HG02852 (cell line): ENCODE measurements at regions not wholly inside any gene's neighbourhood (a gene's known extent, or its start where the extent isn't known, plus 50 kb on each side); places are given as distances from the start of the nearest gene placed in this dataset.
"Not testable (repeated sequence)": the region's sequence is repeated elsewhere in the genome, so short reads cannot be mapped to it uniquely, and the experiment has no call there.

Experiments used
- ATAC-seq: cut with Tn5 transposase; IDR thresholded peaks from one replicate; pipeline ENCODE4 v1.9.1; 2021; ENCODE audit warnings: mild to moderate bottlenecking, moderate library complexity; ENCODE audit not compliant: unreplicated experiment

GRCh38 chr13:54660277-54660676, 1631.7 kb downstream of the OLFM4 start:
- no peak for ATAC-seq

- ATAC-seq: no peak
Observed at GRCh38 chr13:54676526-54677113, 1648.0 kb downstream of the OLFM4 start.

GRCh38 chr13:54682184-54682583, 1653.6 kb downstream of the OLFM4 start:
- ATAC-seq: no peak

GRCh38 chr13:54687173-54687572, 1658.6 kb downstream of the OLFM4 start:
- no peak for ATAC-seq

- no peak for ATAC-seq
Observed at GRCh38 chr13:54699831-54700230, 1671.2 kb downstream of the OLFM4 start.

- ATAC-seq: no peak
Observed at GRCh38 chr13:54705738-54706137, 1677.1 kb downstream of the OLFM4 start.

- no peak for ATAC-seq
Observed at GRCh38 chr13:54706336-54706735, 1677.7 kb downstream of the OLFM4 start.

- ATAC-seq: no peak
Observed at GRCh38 chr13:54709546-54709945, 1680.9 kb downstream of the OLFM4 start.

GRCh38 chr13:54733639-54734038, 1705.0 kb downstream of the OLFM4 start:
- ATAC-seq: no peak

- ATAC-seq: not testable (repeated sequence)
Observed at GRCh38 chr13:54737211-54737610, 1708.6 kb downstream of the OLFM4 start.

- ATAC-seq: no peak
Observed at GRCh38 chr13:54742984-54743383, 1714.4 kb downstream of the OLFM4 start.

GRCh38 chr13:54744747-54745146, 1716.1 kb downstream of the OLFM4 start:
- no peak for ATAC-seq

GRCh38 chr13:54750521-54750920, 1721.9 kb downstream of the OLFM4 start:
- no peak for ATAC-seq

- ATAC-seq: no peak
Observed at GRCh38 chr13:54758795-54759194, 1730.2 kb downstream of the OLFM4 start.

GRCh38 chr13:54768214-54768613, 1739.6 kb downstream of the OLFM4 start:
- no peak for ATAC-seq

- ATAC-seq: no peak
Observed at GRCh38 chr13:54775501-54776191, 1747.0 kb downstream of the OLFM4 start.

- no peak for ATAC-seq
Observed at GRCh38 chr13:54787754-54788153, 1759.1 kb downstream of the OLFM4 start.

GRCh38 chr13:54799621-54800226, 1771.1 kb downstream of the OLFM4 start:
- no peak for ATAC-seq

- ATAC-seq: no peak
Observed at GRCh38 chr13:54802226-54802625, 1773.6 kb downstream of the OLFM4 start.

- no peak for ATAC-seq
Observed at GRCh38 chr13:54805743-54806142, 1777.1 kb downstream of the OLFM4 start.

- ATAC-seq: not testable (repeated sequence)
Observed at GRCh38 chr13:54821938-54822470, 1793.4 kb downstream of the OLFM4 start.
